ENCODE measurements at regions not wholly inside any gene's neighbourhood (a gene's known extent, or its start where the extent isn't known, plus 50 kb on each side); places are given as distances from the start of the nearest gene placed in this dataset.

GRCh38 chr12:77617818-77618217 is 212.9 kb upstream of the NAV3 start:
- no peak for DNase-seq (ENCODE audit: extremely low read depth, low read depth)
- TF ChIP-seq CTCF (IDR thresholded peaks at IDR 0.05; ENCODE audit: low read depth, low read length, missing control alignments) = no peak

GRCh38 chr12:77615332-77615731 is 215.4 kb upstream of the NAV3 start:
- peak; percentile 14 for DNase-seq (ENCODE audit: extremely low read depth, low read depth)
- TF ChIP-seq CTCF (IDR thresholded peaks at IDR 0.05; ENCODE audit: low read depth, low read length, missing control alignments) = peak; percentile 38
- H3K4me3 ChIP-seq (replicated peaks; ENCODE audit: low read depth, low read length) = no peak overlapping the region

More at GRCh38 chr12:77617818-77618217, 212.9 kb upstream of the NAV3 start:
- no peak overlapping the region for H3K4me3 ChIP-seq (replicated peaks; ENCODE audit: low read depth, low read length)

GRCh38 chr12:77613411-77613810 is 217.3 kb upstream of the NAV3 start:
- TF ChIP-seq CTCF (IDR thresholded peaks at IDR 0.05; ENCODE audit: low read depth, low read length, missing control alignments) = no peak
- no peak for DNase-seq (ENCODE audit: extremely low read depth, low read depth)
- H3K4me3 ChIP-seq (replicated peaks; ENCODE audit: low read depth, low read length) = no peak overlapping the region

GRCh38 chr12:77610446-77610845 is 220.2 kb upstream of the NAV3 start:
- DNase-seq (ENCODE audit: extremely low read depth, low read depth) = no peak
- TF ChIP-seq CTCF (IDR thresholded peaks at IDR 0.05; ENCODE audit: low read depth, low read length, missing control alignments) = no peak
- H3K4me3 ChIP-seq (replicated peaks; ENCODE audit: low read depth, low read length) = no peak overlapping the region

- H3K4me3 ChIP-seq (replicated peaks; ENCODE audit: low read depth, low read length) = no peak overlapping the region
- no peak for TF ChIP-seq CTCF (IDR thresholded peaks at IDR 0.05; ENCODE audit: low read depth, low read length, missing control alignments)
- DNase-seq (ENCODE audit: extremely low read depth, low read depth) = no peak
Observed at GRCh38 chr12:77609016-77609415, 221.7 kb upstream of the NAV3 start.

- TF ChIP-seq CTCF (IDR thresholded peaks at IDR 0.05; ENCODE audit: low read depth, low read length, missing control alignments) = no peak
- no peak for DNase-seq (ENCODE audit: extremely low read depth, low read depth)
- no peak overlapping the region for H3K4me3 ChIP-seq (replicated peaks; ENCODE audit: low read depth, low read length)
Observed at GRCh38 chr12:77608271-77608824, 222.3 kb upstream of the NAV3 start.

- TF ChIP-seq CTCF (IDR thresholded peaks at IDR 0.05; ENCODE audit: low read depth, low read length, missing control alignments) = no peak
- no peak for DNase-seq (ENCODE audit: extremely low read depth, low read depth)
- no peak overlapping the region for H3K4me3 ChIP-seq (replicated peaks; ENCODE audit: low read depth, low read length)
Observed at GRCh38 chr12:77606348-77606747, 224.3 kb upstream of the NAV3 start.
